ENCODE measurements at regions not wholly inside any gene's neighbourhood (a gene's known extent, or its start where the extent isn't known, plus 50 kb on each side); places are given as distances from the start of the nearest gene placed in this dataset.

DNA sequence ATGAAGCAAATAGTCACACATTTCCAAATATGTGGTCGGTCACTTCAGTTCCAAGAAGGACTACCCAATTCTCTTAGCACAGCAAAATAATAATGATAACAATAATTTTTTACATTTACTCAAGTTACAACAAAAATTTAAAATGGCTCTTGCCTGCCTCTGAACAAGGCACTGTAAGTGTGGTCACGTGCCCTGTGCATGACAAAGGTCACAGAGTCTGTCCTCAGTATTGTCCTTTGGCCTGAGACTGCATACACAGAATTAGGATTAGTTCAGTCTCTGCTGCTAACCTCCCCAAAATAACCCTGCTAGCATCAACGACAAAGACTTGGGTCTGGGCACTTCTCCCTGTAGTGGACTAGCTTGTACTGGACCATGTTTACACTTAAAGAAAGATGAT is 297.1 kb upstream of the DUSP10 start:
- no peak for ATAC-seq (ENCODE audit: low FRiP score in 2 of 2)
- H3K27me3 ChIP-seq, result no peaks in the 10 kb centered on the region
- H3K9me3 ChIP-seq, result no peaks in the 10 kb centered on the region
- no peaks in the 10 kb centered on the region for H3K36me3 ChIP-seq
- H3K27ac ChIP-seq, result no peak overlapping the region
- no peaks in the 10 kb centered on the region for H3K4me1 ChIP-seq
- whole genome bisulfite sequencing, 2 donors, result 90 to 97% methylated on average over 2 to 3 of the region's 3 CpGs
- no peak overlapping the region for H3K4me3 ChIP-seq
- TF ChIP-seq, protein P1, sequence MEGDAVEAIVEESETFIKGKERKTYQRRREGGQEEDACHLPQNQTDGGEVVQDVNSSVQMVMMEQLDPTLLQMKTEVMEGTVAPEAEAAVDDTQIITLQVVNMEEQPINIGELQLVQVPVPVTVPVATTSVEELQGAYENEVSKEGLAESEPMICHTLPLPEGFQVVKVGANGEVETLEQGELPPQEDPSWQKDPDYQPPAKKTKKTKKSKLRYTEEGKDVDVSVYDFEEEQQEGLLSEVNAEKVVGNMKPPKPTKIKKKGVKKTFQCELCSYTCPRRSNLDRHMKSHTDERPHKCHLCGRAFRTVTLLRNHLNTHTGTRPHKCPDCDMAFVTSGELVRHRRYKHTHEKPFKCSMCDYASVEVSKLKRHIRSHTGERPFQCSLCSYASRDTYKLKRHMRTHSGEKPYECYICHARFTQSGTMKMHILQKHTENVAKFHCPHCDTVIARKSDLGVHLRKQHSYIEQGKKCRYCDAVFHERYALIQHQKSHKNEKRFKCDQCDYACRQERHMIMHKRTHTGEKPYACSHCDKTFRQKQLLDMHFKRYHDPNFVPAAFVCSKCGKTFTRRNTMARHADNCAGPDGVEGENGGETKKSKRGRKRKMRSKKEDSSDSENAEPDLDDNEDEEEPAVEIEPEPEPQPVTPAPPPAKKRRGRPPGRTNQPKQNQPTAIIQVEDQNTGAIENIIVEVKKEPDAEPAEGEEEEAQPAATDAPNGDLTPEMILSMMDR (IDR thresholded peaks at IDR 0.05), result no peak
- TF ChIP-seq POLR2AphosphoS5 (IDR thresholded peaks at IDR 0.05) (no peak), POLR2A (IDR thresholded peaks at IDR 0.05) (no peak)
- DNase-seq, result no peak

DNA sequence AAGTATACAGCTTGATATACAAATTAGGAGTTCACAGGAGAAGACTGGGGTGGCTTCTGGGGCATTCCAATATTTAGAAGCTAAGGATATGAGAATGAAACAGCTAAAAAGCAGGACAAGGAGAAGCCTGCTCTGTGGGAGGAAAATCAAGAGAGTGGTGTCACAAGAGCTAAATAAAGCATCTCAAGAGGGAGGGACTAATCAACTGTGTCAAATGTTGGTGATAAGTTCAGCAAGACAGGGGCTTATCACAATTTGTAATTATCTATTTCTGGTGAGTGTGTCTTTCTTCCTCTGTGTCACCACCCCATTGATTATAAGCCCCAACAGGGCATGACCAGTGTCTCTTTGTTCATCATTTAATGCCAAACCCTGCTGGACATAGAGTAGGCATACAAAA is 295.8 kb upstream of the DUSP10 start:
- H3K4me1 ChIP-seq, result no peaks in the 10 kb centered on the region
- H3K9me3 ChIP-seq, result no peaks in the 10 kb centered on the region
- TF ChIP-seq, protein P1 (IDR thresholded peaks at IDR 0.05), result no peak
- TF ChIP-seq POLR2AphosphoS5 (IDR thresholded peaks at IDR 0.05), result no peak
- no peak for TF ChIP-seq EP300 (IDR thresholded peaks at IDR 0.05)
- no peak for TF ChIP-seq POLR2A (IDR thresholded peaks at IDR 0.05)
- no peak for ATAC-seq (ENCODE audit: low FRiP score in 2 of 2)
- H3K27me3 ChIP-seq, result no peaks in the 10 kb centered on the region
- no peak overlapping the region for H3K27ac ChIP-seq
- no peak overlapping the region for H3K4me3 ChIP-seq
- DNase-seq, result no peak
- no peaks in the 10 kb centered on the region for H3K36me3 ChIP-seq

DNA sequence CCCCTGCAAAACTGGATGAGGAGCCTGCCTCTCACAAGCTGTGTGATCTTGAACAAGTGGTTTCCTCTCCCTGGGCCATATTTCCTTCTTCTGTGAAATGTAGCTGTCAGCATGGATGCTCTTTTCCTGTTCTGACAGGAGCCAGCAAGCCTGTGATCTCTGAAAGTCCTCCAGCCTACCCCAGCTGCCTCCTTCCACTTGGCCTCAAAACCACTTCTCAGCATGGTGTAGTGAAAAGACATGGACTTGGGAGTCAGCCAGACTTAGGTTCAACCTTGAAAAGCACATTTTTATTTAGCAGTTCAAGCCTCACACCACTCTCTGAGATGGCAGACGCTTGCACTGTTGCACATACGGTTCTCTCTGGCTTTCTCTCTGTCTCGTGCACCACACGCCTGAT is 292.9 kb upstream of the DUSP10 start:
- no peak overlapping the region for H3K27ac ChIP-seq
- WGBS, 2 donors, result 70 to 72% methylated on average over 4 of the region's 4 CpGs
- no peaks in the 10 kb centered on the region for H3K4me1 ChIP-seq
- H3K9me3 ChIP-seq, result no peaks in the 10 kb centered on the region
- TF ChIP-seq, protein P1 (IDR thresholded peaks at IDR 0.05), result no peak
- TF ChIP-seq EP300 (IDR thresholded peaks at IDR 0.05) (no peak), POLR2AphosphoS5 (IDR thresholded peaks at IDR 0.05) (no peak), POLR2A (IDR thresholded peaks at IDR 0.05) (no peak)
- DNase-seq, result no peak
- no peaks in the 10 kb centered on the region for H3K27me3 ChIP-seq
- H3K4me3 ChIP-seq, result no peak overlapping the region
- ATAC-seq (ENCODE audit: low FRiP score in 2 of 2), result no peak
- H3K36me3 ChIP-seq, result no peaks in the 10 kb centered on the region

DNA sequence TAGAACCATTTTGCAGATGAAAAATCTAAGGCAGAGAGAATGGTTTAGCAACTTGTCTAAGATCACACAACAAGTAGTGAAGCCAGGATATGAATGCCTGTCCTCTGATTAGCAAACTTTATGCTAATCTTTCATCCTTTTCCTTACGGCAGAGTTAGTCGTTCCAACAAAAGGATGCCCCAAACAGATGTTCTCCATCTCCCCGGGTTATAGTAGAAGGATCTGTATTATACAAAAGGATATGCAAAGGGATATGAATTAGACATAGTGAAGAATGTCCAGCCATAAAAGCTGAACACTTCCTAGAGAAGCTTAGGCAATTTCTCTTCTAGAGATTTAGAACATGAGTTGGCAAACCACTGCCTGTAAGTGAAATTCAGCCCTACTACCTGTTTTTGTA is 291.6 kb upstream of the DUSP10 start:
- 87 to 90% methylated on average over 3 of the region's 3 CpGs for WGBS, 2 donors
- Histone ChIP-seq H3K4me3 (no peak overlapping the region), H3K4me1 (no peaks in the 10 kb centered on the region), H3K9me3 (no peaks in the 10 kb centered on the region), H3K27me3 (no peaks in the 10 kb centered on the region), H3K36me3 (no peaks in the 10 kb centered on the region), H3K27ac (no peak overlapping the region)
- ATAC-seq (ENCODE audit: low FRiP score in 2 of 2) (no peak), DNase-seq (no peak)
- TF ChIP-seq POLR2A (IDR thresholded peaks at IDR 0.05) (no peak), EP300 (IDR thresholded peaks at IDR 0.05) (no peak)
- TF ChIP-seq, protein P1 (IDR thresholded peaks at IDR 0.05), result no peak

DNA sequence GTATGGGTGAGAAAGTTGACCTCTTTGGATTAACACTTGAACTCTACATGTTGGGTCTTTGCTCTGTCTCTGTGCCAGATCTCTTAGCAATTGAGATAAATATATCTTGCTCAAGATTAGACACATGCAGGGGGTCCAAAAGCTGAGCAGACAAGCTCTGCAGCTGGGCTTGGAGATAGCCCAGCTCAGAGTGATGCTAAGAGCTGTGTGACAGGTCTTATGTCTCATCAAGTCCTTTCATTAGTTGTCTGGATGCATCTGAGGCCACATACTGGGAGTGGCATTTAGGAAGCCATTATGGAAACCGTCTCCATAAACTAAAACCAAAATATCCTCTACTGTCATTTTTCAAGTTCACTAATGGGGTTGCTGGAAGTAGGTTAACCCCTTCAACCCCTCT is 289.4 kb upstream of the DUSP10 start:
- TF ChIP-seq POLR2A (IDR thresholded peaks at IDR 0.05), result no peak
- no peak for TF ChIP-seq POLR2AphosphoS5 (IDR thresholded peaks at IDR 0.05)
- TF ChIP-seq, protein P1 (IDR thresholded peaks at IDR 0.05), result no peak
- TF ChIP-seq EP300 (IDR thresholded peaks at IDR 0.05), result no peak
- H3K9me3 ChIP-seq, result no peaks in the 10 kb centered on the region
- WGBS, 2 donors, result 70 to 77% methylated on average over 1 of the region's 1 CpG
- H3K4me3 ChIP-seq, result no peak overlapping the region
- H3K36me3 ChIP-seq, result no peaks in the 10 kb centered on the region
- H3K27me3 ChIP-seq, result no peaks in the 10 kb centered on the region
- H3K4me1 ChIP-seq, result no peaks in the 10 kb centered on the region
- ATAC-seq (ENCODE audit: low FRiP score in 2 of 2) (no peak), DNase-seq (no peak)
- no peak overlapping the region for H3K27ac ChIP-seq
